Skin epidermis (tissue), 12 donors: ENCODE measurements at regions not wholly inside any gene's neighbourhood (a gene's known extent, or its start where the extent isn't known, plus 50 kb on each side); places are given as distances from the start of the nearest gene placed in this dataset.
"Not testable (repeated sequence)": the region's sequence is repeated elsewhere in the genome, so short reads cannot be mapped to it uniquely, and the experiment has no call there.

Experiments used
- H3K27ac ChIP-seq, 21 experiments: fragments of 200-600 bp; sonication (generic) in 11 of 21; one replicate each; pipeline ENCODE4 v1.5.0; 2020; ENCODE audit warnings: mild to moderate bottlenecking in 3 of 21, inconsistent platforms in 2 of 21, moderate library complexity in 2 of 21
- H3K4me3 ChIP-seq, 7 experiments: fragments of 200-600 bp; sonication (generic) in 2 of 7; one replicate each; pipeline ENCODE4 v1.5.0; 2020; ENCODE audit warnings: inconsistent platforms in 2 of 7, mild to moderate bottlenecking in 2 of 7, moderate library complexity in 1 of 7

DNA sequence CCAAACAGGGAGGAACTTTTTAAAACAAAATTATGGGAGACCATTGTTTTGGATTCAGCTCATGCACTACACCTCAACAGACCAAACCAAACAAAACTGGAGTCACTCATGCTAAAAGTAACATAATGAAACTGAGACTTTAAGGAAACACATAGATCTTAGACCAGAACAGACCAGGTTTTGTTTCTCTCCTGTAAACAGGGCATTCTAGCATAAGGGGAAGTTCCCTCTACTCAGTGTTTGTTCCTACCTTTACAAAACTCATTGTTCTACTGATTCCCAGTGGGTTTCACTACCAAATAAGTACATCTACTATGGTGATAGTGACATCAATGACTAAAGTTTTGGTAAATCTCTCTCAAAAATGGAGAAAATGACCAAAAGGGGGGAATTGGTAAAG is 1103.6 kb upstream of the EDIL3 start:
- Histone ChIP-seq H3K27ac (no peak overlapping the region), H3K4me3 (no peak overlapping the region)

DNA sequence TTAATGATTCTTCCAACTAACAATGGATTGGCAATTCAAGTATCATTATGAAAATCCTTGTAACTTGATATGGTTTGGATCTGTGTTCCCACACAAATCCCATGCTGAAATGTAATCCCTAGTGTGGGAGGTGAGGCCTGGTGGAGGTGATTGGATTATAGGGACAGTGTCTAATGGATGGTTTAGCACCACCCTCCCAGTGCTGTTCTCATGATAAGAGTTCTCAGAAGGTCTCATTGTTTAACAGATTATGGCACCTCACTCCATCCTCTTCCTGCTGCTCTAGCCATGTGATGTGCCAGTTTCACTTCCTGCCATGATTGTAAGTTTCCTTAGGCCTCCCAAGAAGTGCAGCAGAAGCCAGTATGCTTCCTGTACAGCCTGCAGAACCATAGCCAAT is 1116.2 kb upstream of the EDIL3 start:
- no peak overlapping the region for H3K4me3 ChIP-seq
- no peak overlapping the region for H3K27ac ChIP-seq

DNA sequence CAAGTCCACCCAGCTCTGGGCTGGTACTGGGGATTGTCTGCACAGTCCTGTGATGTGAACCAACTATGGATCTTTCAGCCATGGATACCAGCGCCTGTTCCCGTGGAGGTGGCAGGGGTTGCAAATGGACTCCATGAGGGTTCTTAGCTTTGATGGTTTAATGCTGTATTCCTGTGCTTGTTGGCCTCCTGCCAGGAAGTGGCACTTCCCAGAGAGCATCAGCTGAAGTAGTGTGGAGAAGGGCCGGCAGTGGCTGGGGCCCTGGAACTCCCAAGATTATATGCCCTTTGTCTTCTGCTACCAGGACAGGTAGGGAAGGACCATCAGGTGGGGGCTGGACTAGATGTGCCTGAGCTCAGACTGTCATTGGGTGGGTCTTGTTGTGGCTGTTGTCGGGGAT is 1104.8 kb upstream of the COX7C start:
- H3K27ac ChIP-seq: no peak overlapping the region
- no peak overlapping the region for H3K4me3 ChIP-seq

DNA sequence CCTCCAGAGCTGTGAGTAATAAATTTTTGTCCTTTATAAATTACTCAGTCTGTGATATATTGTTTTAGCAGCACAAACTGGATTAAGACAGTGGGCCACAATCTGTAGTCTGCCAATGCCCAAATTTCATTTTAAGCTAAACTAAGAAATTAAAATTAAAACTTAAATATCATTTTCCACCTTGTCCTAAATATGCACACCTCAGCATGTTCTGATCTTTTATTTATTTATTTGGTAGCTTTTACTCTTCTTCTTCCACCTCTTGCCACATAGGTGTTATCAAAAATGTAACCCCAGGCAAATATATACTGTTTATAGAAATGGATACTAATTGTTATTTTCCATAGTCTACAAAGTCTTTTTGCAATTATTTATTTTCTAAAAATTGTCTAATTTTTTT is 1102.2 kb upstream of the COX7C start:
- H3K27ac ChIP-seq: no peak overlapping the region
- H3K4me3 ChIP-seq: no peak overlapping the region

DNA sequence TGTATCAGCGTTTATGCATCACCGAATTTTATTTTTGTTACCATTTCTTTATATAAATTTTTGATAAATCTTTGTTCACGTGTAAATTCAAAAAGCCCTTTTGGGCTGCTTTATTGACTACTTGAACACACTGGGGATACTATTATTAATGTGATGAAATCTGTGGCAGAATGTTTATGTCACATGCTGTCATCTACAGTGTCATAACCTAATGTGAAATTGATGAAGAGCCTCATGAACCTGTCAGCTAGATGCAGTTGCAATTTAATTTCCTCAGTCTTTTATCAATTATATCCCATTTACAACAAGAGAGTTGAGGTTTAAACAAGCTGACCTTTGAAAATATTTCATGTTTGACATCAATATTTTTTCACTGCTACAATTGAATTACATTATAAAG is 1100.4 kb upstream of the COX7C start:
- H3K4me3 ChIP-seq: no peak overlapping the region
- H3K27ac ChIP-seq: no peak overlapping the region

DNA sequence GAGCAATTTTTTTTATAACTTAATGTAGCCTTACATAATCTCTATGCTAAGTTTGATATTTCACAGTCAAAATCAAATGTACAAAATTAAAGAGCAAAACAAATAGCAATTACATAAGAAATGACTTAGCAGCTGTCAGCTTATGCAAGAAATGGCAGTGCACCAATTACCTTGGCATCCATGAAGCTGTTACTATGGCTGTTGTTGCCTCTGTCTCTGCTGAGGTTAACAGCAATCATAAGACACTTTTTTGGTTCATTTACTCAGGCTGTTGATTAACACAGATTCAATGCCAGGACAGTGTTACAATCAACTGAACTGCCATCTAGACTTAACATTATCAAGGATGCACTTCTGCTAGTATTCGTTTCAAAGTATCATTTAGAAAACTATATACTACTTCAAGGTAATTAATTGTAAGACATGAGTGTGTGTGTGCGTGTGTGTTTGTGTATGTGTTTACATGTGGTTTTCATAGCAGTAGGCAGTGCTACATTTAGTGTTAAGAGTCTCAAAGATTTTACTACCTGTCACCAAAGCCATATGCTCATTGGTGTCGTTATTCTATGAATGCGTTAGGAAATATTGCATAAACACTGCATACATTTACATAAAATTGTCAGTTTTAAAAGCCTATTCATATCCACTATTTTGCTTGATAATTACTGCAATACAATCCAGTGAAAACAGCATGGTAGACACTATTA is 1084.2 kb upstream of the COX7C start:
- Histone ChIP-seq H3K27ac (no peak overlapping the region), H3K4me3 (no peak overlapping the region)

DNA sequence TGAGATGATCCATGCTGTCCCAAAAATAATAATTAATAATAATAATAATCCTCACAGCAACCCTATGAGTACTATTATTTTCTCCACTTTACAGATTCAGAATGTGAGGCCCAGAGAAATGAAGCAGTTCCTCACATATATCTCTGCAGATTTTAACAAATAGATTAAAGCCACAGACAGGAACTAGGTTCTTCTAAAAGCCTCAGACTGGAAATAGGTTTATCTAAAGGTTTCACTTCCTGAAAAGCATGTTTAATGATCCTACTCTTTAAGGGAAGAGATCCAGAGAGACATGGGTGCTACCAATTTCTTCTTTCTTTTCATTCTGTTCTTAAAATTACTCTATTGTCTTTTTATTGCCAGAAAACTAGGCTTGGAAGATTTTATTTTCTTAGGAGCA is 1079.4 kb upstream of the COX7C start:
- H3K27ac ChIP-seq: no peak overlapping the region
- H3K4me3 ChIP-seq: no peak overlapping the region

DNA sequence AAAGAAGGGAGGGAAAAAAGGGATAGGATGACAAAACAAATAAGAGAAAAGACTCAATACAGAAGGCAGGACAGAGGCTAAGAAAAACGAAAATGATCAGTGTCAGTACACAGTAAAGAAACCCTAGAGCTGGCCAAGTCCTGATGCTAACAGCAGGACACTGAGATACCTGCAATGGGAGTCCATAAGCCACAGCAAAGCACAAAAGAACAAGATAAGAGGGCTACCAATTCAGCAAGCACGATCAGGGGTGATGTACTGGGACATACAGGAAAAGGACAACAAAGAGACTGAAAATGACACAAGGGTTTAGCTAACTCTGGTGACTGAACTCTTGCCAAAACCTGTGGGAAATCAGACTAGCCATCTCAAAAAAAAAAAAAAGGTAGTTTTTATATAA is 1072.6 kb upstream of the COX7C start:
- Histone ChIP-seq H3K4me3 (no peak overlapping the region), H3K27ac (no peak overlapping the region)

DNA sequence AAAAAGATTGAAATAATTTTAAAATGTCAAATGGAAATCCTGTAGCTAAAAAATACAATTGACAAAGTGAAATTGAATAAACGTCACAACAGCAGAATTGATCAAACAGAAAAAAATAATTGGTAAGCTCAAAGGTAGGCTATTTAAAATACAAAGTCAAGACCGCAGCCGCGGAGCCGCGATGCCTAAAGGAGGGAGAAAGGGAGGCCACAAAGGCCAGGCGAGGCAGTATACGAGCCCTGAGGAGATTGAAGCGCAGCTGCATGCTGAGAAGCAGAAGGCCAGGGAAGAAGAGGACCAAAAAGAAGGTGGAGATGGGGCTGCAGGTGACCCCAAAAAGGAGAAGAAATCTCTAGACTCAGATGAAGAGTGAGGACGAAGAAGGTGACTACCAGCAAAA is 1068.5 kb upstream of the COX7C start:
- no peak overlapping the region for H3K27ac ChIP-seq
- no peak overlapping the region for H3K4me3 ChIP-seq

DNA sequence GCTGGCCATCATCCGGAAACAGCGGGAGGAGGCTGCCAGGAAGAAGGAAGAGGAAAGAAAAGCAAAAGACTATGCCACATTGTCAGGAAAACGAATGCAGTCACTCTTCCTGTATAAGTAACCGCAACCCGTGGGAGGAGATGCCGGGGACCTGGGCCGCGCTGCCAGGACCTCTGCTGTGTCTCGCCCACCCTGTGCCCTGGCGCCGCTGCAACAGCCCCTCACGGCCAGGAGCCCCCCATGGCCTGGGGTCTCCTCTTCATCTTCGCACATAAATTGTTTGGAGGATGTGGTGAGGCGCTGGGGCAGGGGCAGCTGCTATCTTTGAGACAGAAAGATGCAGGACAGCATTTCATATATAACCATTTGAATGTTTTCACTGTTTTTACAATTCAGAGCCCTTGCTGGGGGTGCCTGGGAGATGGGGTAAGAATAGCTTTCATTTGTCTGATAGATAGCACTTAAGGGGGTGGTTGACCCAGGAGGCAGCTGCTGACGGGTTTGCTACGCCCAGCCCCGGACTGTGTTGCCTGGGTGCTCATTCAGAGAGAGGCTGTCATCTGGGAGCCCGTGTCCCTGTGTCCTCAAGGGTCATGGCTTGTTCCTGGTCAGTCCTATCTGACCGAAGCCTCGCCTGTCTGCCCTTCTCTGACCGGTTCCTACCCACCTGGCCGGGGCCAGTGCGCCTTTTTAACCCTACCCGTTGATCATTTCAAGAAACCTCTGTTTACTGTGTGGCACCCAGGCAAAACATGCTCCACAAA is 1067.7 kb upstream of the COX7C start:
- no peak overlapping the region for H3K4me3 ChIP-seq
- no peak overlapping the region for H3K27ac ChIP-seq

DNA sequence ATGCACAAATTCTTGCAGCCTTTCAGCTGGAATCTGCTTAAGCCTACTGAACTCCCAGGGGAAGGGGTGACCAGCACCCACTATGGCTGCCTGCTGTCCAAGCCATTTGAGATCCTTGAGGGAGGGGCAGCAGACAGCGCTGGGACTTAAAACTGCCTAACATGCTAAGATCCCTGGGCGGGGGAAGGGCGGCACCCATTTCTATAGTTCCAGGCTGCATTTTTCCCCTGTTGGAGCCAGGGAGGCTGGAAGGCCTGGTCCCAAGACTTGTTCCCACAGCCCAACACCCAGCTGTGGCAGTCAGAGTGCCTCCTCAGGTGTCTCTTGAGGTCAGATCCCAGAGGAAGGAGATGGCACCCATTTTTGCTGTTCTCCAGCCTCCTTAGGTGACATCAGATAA is 1061.3 kb upstream of the COX7C start:
- Histone ChIP-seq H3K27ac (no peak overlapping the region), H3K4me3 (no peak overlapping the region)

DNA sequence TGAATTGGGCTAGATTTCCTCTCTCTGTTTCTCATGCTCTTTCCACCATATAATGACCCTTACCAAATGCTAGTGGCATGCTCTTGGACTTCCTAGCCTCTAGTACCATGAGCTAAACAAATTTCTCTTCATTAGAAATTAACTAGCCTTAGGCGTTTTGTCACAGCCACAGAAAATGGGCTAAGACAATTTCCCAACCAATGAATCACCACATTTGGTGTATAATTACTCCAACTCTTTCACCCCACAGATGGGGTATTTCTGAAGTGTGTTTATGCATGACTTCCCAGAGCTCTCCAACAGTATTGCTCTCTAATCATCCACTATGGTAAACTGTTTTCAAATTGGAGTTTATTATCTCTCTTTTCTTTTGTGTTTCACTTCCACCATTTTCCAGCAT is 1041.1 kb upstream of the COX7C start:
- no peak overlapping the region for H3K4me3 ChIP-seq
- no peak overlapping the region for H3K27ac ChIP-seq

DNA sequence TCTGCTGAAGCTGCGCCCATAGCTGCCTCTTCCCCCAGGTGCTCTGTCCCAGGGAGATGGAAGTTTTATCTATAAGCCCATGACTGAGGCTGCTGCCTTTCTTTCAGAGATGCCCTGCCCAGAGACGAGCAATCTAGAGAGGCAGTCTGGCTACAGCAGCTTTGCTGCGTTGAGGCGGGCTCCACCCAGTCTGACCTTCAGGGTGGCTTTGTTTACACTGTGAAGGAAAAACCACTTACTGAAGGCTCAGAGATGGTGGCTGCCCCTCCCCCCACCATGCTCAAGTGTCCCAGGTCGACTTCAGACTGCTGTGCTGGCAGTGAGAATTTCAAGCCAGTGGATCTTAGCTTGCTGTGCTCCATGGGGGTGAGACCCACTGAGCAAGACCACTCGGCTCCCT is 1029.9 kb upstream of the COX7C start:
- not testable (repeated sequence) for H3K27ac ChIP-seq, H3K4me3 ChIP-seq

DNA sequence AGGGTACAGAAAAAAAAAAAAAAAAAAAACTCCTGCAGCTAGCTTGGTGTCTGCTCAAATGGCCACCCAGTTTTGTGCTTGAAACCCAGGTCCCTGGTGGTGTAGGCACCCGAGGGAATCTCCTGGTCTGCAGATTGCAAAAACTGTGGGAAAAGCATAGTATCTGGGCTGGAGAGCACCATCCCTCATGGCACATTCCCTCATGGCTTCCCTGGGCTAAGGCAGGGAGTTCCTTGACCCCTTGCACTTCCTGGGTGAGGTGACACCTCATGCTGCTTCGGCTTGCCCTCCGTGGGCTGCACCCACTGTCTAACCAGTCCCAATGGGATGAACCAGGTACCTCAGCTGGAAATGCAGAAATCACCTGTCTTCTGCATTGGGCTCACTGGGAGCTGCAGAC is 1029.5 kb upstream of the COX7C start:
- not testable (repeated sequence) for H3K4me3 ChIP-seq, H3K27ac ChIP-seq

DNA sequence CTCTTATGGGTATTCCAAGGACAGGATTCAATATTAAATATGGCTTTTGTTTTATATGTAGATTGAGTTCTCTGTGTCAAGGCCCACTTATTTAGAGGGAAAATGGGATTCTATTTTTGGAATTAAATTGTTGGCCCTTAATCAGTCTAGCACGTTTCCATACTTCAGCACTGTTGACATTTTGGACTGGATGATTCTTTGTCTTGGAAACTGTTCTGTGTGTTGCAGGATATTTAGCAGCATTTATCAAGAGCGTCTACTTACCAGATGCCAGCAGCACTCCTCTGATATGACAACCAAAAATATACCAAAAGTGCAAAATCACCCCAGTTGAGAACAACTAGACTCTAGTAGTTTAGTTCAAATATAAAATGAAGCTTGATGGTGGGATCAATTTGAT is 1027.0 kb upstream of the COX7C start:
- H3K27ac ChIP-seq: no peak overlapping the region

DNA sequence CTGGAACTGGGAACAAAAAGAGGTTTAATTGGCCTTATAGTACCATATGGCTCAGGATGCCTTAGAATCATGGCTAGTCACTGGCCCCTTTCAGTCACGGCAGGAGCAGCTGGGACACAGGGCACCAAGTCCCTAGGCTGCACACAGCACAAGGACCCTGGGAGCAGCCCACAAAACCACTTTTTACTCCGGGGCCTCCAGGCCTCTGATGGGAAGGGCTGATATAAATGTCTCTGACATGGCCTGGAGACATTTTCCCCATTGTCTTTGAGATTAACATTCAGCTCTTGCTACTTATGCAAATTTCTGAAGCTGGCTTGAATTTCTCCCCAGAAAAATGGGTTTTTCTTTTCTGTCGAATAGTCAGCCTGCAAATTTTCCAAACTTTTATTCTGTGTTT is 1026.4 kb upstream of the COX7C start:
- no peak overlapping the region for H3K27ac ChIP-seq
- no peak overlapping the region for H3K4me3 ChIP-seq

More for the DNA sequence above, 1027.0 kb upstream of the COX7C start:
- H3K4me3 ChIP-seq: no peak overlapping the region

DNA sequence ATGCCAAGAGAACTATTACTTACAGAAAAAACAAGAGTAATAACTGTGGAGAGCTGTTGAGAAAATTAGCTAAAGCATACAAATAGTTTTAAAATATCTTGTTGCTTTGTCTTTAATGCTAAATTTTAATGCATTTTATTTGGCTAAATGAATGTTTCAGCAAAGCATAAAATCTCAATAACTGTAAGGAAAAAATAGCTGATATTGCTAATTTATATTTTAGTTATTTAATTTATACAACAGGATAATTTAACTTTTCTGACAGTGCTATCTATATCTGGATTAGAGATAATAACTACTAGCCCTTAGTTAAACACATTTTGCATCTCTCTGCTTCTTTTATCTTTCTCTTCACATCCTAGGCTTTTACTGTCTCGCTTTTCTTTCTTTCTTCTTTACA is 1014.9 kb upstream of the COX7C start:
- Histone ChIP-seq H3K4me3 (no peak overlapping the region), H3K27ac (no peak overlapping the region)

DNA sequence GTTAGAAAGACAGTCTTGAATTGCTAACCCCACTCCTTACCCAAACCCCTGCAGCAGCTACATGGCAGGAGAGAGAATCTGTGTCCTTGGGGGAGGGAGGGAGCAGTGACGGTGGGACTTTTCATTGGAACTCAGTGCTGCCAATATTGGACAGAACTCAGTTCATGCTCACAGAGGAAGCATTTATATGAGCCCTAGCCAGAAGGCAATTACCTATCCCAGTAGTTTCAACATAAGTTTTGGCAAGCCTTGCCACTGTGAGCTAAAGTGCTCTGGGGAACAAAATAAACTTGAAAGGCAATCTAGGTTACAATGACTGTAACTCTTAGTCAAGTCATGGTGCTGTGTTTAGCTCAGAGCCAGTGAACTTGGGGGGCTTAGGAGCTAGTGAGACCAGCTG is 1013.4 kb upstream of the COX7C start:
- H3K4me3 ChIP-seq: no peak overlapping the region
- no peak overlapping the region for H3K27ac ChIP-seq

DNA sequence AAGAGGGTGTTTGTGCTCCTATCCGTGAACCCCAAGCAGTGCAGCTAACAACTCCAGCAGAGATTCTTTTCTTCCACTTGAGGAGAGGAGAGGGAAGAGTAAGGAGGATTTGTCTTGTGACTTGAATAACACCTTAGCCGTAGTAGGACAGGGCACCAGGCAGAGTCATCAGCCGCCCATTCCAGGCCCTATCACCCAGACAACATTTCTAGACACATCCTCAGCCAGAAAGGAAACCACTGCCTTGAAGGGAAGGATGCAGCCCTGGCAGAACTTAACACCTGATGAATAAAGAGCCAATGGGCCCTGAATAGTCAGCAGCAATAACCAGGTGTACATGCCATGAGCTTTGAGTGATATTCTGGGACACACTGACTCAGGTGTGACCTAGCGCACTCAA is 1013.0 kb upstream of the COX7C start:
- Histone ChIP-seq H3K4me3 (no peak overlapping the region), H3K27ac (no peak overlapping the region)

DNA sequence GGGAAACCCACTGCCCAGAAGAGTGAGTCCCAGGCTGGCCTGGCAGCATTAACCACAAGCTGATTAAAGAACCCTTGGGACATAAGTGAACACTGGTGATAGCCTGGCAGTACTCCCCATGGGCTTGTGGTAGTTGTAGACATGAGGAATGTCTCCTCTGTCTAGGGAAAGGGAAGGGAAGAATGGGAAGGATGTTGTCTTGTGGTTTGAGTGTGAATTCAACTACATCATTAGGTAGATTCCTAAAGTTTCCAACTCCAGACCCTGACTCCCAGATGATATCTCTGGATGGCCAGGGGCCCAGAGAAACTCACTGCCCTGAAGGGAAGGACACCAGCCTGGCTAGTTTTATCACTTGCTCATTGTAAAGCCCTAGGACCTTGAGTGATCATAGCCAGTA is 1012.4 kb upstream of the COX7C start:
- Histone ChIP-seq H3K27ac (no peak overlapping the region), H3K4me3 (no peak overlapping the region)

DNA sequence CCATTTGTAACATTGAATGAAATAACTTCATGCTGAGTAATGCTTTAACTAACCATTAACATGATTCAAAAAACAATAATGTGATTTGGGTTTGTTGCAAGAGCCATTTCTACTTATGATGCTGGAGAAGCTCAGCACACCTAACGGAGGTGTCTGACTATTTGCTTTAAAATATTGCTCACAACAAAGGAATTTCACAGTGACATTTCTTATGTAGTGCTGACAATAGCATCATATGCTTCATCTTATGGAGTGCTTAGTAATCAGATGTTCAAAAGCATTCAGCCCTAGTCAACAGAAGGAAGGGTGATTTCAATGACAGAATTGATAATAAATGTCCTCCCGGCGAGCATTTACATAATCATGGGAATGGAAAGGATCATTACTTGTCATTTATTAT is 1003.3 kb upstream of the COX7C start:
- no peak overlapping the region for H3K27ac ChIP-seq
- H3K4me3 ChIP-seq: no peak overlapping the region

DNA sequence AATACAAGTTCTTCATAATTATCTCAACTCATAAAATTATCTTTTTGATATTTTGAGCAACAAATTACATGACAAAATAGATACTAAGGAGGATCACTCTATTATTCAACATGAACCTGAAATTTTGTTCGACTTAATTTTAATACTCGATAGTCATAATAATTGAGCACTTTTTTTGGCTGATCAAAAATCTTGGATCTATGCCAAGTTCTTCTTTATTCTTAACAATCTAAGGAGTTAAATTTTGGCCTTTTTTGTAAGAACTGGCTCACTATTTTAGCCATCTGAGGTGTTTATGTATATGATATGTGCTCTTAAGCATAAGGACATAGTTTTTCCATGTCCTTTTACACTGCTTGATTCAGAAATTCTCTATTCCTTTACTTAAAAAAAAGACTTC is 996.1 kb upstream of the COX7C start:
- no peak overlapping the region for H3K4me3 ChIP-seq
- H3K27ac ChIP-seq: no peak overlapping the region
